Uterus (tissue), 2 donors: ENCODE measurements at regions not wholly inside any gene's neighbourhood (a gene's known extent, or its start where the extent isn't known, plus 50 kb on each side); places are given as distances from the start of the nearest gene placed in this dataset.

Experiments used
- POLR2A ChIP-seq, 2 donors: fragments of 450-650 bp; IDR thresholded peaks; one replicate each; pipeline ENCODE4 v1.6.1; 2016; ENCODE audit warnings: antibody characterized with exemption in 2 of 2, mild to moderate bottlenecking in 1 of 2, moderate library complexity in 1 of 2
- TF ChIP-seq, protein P1 (sequence below), 4 experiments: fragments of 200-600 bp in 2 of 4; fragments of 450-650 bp in 2 of 4; sonication (generic) in 2 of 4; IDR thresholded peaks; one replicate each; pipeline ENCODE4 v1.5.1; 2016 to 2019; ENCODE audit warnings: antibody characterized with exemption in 4 of 4, mild to moderate bottlenecking in 2 of 4, moderate library complexity in 1 of 4

GRCh38 chr2:106686814-106687213 lies 199.2 kb downstream of the ST6GAL2 start:
- TF ChIP-seq, protein P1, sequence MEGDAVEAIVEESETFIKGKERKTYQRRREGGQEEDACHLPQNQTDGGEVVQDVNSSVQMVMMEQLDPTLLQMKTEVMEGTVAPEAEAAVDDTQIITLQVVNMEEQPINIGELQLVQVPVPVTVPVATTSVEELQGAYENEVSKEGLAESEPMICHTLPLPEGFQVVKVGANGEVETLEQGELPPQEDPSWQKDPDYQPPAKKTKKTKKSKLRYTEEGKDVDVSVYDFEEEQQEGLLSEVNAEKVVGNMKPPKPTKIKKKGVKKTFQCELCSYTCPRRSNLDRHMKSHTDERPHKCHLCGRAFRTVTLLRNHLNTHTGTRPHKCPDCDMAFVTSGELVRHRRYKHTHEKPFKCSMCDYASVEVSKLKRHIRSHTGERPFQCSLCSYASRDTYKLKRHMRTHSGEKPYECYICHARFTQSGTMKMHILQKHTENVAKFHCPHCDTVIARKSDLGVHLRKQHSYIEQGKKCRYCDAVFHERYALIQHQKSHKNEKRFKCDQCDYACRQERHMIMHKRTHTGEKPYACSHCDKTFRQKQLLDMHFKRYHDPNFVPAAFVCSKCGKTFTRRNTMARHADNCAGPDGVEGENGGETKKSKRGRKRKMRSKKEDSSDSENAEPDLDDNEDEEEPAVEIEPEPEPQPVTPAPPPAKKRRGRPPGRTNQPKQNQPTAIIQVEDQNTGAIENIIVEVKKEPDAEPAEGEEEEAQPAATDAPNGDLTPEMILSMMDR (IDR thresholded peaks at IDR 0.05) = no peak
- TF ChIP-seq POLR2A (IDR thresholded peaks at IDR 0.05) = no peak
